Hematopoietic multipotent progenitor cell treated with erythropoietin and hydrocortisone succinate and interleukin-3 and kit ligand, for 4 days (in vitro differentiated cells): ENCODE measurements at regions not wholly inside any gene's neighbourhood (a gene's known extent, or its start where the extent isn't known, plus 50 kb on each side); places are given as distances from the start of the nearest gene placed in this dataset.
"Not testable (repeated sequence)": the region's sequence is repeated elsewhere in the genome, so short reads cannot be mapped to it uniquely, and the experiment has no call there.

Experiments
- DNase-seq: peaks from one replicate; pipeline ENCODE4 v3.0.0-alpha.2; 2015

DNA sequence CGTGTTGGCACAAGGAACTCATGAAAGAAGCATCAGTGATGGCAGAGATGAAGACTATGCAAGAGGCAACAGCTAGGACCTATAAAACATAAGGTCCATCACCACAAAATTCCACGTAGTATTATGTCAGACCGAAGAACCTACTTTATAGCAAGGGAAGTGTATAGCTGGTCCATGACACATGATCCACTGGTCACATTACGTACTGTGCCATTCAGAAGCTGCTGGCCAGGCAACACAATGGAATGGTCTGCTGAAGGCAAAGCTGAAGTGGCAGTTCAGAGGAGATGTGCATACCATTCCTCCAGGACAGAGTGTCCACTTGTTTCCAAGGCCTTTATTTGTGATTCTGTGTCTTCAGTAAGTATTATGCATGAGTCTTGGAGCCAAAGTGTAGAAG, 215.5 kb upstream of the UGT8 start:
- DNase-seq, result no peak

DNA sequence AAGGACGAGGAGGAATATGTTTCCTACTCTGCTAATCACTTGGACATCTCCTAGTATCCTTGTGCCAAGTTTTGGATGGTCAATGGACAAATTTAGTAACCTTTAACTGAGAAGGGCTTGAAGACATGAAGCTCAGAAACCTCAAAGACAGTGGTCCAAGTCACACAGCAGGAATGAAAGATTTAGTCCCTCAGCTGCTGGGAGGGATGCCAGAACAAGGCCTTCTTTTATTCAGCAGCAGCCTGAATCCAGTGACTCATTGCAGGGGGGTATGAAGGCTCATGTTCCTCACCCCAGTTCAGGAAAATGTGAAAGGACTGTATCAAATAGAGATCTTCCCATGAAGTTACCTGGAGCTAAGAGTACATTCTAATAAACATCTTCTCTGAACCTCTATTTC, 214.9 kb upstream of the UGT8 start:
- DNase-seq, result no peak

DNA sequence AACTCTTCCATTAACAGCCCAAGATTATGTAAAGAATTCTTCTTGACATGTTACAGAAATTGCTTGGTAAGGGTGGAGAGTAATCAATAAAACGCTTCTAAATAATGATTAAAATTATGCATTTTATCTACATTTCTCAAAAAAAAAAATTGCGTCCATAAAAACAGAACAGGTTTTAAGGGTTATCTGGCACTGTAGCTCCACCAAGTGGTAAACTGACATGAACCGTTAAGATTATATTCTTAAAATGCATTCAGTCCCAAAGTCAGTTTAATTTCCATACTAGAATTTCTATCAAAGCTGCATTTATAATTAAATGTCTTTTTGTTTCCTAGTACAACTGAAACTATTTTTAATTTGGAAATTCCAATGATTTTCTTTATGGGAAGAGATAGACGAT, 214.0 kb upstream of the UGT8 start:
- DNase-seq, result peak; percentile 61

DNA sequence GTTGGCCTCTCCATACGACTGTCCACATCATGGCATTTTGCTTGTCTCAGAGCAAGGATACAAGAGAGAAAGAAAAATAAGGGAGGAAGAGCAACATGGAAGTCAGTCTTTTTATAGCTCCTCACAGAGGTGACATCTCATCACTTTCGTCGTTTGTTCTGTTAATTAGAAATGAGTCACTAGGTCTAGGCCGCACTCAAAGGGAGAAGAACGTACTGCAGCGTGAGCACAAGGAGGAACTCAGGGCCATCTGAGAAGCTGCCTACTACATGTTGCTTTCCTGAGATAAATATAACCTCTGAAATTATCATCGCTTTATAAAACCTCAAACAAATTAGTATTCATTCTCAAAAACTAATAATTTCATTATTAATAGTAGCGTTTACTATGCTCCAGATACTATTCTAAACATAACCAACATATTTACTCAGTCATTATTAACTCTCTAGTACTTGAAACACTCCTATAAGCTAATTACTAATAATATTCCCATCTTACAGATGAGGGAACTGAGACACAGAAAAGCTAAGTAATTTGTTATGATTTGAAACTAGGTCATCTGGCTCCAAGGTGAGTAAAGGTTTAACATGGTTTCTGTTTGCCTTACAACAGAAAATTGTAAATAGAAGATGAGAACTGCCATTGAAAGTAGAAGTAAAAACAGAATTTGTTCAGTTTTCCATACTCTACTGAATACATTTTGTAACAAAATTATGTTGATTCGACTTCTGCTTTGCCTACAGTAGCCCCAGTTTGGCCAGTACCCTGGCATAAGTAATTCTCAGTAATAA, 213.2 kb upstream of the UGT8 start:
- DNase-seq, result no peak

DNA sequence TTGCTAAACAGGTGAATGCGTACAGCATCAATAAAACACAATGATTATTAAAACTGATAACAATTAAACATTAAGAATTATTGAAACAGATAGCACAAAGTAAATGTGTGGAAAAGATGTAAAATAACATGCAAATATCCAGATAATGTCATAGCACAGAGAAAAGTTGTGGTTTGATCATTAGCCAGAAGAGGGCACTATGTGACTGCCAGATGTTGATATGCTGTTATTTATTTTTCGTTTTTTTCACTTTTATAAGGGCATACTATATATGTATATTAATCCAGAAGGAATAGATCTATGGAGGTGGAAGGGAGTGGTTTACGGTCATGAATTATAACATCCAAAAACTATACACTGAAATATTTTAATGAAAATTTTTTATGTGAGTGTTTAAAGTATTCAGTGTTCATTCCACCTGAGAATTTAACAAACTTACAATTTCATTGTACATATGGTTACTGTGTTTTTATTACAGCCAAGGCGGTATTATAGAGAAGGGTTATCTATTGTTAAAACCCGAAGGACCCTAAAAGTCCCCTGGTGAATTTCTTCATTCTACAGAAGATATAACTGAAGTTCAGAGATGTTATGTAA, 211.9 kb upstream of the UGT8 start:
- DNase-seq, result peak; percentile 46

DNA sequence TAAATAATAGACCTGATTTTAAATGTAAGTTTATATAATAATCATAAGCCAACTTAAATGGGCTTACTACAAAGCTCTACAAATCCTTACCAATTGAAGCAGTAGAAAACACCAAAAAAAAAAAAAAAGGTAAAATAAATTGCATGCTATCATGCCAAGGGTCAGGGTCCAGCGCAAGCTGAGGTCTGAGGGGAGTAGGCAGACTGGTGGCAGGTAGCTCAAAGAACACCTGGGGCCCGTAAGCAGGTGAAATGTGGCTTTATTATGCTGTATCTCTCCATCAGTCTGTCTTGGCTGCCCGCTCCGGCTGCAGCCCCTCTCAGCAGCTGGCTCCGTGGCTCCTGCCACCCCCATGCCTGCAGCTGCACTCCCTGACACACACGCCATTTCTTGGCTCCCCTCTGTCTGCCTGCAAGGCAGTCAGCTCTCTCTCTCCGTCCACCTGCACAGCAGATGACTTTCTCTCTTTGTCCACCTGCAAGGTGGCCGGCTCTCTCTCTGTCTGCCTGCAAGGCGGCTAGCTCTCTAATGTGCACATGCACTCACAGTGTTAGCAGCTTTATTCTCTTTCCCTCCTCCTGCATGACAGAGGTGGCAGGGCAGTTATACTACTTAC, 209.4 kb upstream of the UGT8 start:
- DNase-seq, result no peak

DNA sequence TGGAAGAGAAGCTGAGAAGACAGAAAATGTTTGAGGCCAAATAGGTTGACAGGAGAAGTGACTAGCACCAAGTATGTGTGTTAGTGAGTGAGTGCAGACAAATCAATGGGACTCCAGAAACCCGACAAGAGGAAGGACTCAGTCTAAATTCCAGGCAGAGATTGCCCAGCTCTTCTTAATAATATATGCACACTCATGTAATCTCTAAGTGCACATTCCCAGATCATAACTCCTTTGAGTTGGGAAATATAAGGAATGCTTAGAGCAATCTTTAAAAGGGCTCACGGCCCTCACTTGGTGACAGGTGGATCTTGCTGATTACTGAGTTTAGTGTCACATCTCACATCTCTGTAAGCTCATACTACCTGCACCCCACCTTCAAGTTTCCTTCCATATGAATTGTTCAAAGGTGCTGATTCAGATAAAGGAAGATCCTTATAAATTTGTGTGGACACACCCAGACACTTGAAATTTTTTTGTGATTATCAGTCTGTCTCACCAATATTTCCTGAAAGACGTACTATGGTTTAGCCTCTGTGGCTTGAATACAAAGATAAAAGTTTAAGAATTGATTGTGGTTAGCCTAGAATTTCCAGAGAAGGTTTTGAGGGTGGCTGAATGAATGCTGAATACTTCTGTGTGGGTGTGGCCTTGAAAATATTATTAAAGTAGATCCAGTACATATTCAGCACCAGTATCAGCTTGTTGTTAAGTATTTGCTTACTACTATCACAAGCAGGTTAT, 205.1 kb upstream of the UGT8 start:
- DNase-seq, result peak; percentile 2

DNA sequence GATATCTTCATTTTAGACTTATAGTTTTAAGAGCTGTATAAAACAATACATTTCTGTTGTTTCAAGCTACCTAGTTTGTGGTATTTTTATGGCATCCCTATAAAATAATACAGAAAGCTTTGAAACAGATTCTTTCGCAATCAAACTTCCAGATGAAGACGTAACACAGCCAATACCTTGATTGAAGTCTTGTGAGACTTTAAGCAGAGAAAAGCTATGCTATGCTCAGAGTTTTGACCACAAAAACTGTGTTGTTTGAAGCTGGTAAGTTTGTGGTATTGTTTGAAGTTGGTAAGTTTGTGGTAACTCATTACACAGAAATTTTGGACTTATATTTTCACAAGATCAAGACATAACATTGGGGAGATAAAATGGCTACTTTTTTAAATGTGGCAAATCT, 201.8 kb upstream of the UGT8 start:
- DNase-seq, result no peak

DNA sequence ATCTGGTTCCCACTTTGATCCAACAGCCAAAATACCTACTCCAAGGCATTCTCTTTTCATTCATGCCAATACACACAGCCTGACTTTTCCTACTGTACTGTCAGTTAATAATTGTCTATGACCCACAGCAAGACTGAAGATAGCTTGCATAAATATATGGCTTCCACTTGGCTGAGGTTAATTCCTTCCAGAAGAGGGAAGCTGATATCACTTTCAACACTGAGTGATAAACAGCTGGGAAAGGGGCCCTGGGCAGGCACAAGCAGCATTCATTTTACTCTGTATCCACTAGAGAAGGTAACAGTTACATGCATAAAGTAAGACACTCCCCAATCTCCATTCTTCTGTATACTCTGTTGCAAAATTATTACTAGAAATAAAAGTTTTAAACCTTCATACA, 200.2 kb upstream of the UGT8 start:
- no peak for DNase-seq

DNA sequence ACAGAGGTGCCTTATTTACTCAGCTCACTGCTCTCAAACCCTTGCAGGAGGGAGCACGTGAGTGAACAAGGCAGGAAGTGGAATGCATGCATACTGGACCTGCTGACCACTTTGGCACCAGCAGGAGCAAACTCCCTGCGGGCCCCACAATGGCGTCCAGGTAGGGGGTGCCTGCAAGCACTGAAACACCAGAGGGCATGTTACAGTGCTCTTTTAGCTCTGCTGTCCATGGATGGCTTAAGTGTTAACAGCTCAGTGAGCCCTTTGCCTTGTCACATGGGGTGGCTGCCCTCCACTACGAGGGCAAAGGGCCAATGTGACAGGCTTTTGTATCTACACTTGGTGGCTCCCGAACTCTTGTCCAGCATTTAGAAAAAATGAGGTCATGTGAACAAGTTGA, 199.5 kb upstream of the UGT8 start:
- no peak for DNase-seq

DNA sequence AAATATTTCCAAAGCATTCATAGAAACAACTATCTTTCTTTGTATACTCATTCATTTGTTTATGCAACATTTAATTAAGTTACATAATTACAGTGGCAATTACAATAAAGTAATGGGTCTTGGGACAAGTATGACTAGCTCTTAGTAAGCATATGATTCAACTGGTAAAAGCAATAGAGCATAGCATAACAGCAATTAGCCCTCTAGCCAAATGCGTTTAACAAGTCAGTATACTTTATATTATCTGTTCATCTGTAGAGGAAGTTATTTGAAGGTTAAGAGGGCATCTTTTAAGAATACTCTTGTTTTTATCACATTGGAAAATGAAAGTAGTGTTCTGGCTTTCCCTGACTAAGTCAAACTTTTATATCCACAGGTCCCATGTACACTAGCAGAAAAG, 198.1 kb upstream of the UGT8 start:
- no peak for DNase-seq

DNA sequence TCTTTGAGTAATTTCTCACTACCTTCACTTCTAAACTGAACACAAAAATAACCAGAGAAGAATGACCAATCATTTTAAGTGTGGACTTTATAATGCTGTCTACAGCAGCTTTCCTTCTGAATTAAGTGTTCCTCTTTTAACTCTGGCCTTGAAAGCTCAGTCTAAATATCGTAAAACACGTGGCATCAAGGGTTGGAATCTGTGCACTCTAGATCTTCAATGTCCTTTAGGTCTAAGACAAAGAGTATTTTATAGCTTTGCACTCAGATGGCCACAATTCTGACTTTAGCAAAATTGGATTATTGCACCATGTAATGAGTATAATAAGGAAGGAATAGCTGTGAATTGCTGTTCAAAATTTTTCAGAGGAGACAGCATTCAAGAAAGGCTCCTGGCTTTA, 197.1 kb upstream of the UGT8 start:
- DNase-seq, result no peak

DNA sequence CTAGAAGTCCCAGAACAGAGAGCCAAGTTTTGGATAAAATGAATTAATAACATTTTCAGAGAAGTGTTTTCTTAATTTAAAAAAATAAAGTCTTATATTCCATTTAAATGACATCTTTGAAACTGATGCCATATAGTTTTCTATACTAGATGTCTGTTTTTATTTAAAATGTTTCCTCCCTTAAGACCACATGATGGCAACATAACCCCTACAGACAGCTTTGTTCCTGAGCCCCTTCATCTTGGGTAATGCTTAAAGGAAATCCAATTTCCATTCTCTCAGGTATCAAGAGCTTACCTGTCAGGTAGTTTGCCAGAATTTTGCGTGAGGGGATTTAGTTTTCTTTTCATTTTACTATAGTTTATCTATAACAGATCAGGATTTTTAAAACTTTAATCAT, 181.4 kb upstream of the UGT8 start:
- DNase-seq, result no peak

DNA sequence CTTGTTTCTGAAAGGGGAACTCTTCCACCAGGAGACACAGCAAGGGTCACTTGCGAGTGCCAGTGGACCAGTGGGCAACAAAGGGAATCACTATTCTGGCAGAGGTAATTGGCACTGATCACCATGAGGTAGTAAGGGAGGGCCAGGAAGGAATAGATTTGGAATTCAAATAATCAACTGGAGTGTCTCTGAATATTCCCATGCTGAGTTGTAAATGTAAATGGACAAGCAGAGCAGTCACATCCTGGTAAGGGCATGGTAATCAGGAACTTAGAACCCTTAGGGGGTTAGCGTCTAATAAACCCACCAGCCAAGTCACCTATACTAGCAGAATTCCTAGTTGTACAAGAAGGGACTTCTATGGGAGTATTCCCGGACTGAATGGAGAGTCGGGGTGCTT, 178.5 kb upstream of the UGT8 start:
- DNase-seq, result no peak

DNA sequence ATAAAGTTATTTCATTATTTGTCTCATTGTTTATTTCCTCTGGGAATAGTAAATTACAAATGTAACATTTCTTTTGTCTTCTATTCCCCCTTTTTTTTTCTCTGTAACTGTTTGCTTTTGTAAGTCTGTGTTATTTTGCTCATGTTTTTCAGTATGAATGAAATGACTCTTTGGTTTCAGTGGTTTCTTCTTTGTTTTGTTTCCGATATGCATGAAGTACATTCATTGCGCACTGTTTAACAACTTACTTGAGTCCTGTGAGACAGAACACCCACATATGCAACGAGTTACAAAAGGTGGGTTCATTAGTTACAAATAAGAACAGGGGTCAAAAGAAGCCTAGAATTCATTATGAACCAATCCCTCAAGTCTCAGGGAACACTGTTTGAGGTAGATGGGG, 175.0 kb upstream of the UGT8 start:
- no peak for DNase-seq

DNA sequence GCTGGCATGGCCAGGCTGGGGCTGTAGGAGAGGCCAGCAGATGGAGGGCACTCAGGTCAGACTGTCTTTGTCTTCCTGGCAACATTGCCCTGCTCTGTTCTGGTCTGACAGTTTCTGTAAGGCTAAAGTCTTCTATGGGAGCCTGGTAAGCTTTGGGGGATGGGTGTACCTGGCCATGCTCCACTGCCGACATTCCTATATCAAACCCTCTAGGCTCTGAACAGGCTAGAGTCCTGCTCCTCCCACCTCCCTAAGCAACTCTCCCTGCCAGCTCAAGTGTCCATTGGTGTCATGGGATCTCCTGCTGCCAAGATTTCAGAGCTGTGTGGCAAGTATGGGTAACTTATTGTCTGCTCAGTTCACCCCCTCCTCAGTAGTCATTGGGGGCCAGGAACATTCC, 163.5 kb upstream of the UGT8 start:
- DNase-seq, result no peak

DNA sequence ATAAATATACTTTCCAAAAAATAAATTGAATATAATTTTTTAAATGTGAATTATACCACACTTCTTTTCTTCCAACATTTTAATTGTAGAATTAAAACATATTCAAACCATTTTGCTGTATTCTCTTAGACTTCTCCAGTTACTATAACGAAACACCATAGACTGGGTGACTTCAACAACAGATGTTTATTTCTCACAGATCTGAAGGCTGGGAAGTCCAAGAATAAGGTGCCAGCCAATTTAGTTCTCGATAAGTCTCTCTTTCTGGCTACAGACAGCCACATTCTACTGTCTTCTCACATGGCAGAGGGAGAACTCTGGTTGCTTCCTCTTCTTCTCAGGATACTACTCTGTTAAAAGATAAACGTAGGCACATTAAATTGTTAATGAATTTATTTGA, 155.8 kb upstream of the UGT8 start:
- DNase-seq, result no peak

DNA sequence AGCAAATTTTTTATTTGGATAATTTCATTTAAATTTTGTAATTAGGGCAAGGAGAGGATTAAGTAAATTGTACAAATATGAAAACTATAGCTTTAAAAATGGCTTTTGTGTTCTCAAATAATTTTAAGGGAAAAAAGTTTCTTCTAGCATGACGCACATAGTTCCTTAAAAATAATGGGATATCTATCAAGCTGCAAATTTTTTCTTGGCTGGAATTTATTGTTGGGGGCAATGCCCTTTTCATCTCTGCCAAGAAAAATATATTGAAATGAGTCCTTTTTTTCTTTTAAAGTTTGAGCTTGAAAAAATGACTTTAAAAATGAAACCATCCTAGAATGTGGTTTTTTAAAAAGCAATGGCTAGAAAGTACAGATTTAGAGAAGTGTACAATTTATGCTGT, 154.4 kb upstream of the UGT8 start:
- DNase-seq, result no peak

DNA sequence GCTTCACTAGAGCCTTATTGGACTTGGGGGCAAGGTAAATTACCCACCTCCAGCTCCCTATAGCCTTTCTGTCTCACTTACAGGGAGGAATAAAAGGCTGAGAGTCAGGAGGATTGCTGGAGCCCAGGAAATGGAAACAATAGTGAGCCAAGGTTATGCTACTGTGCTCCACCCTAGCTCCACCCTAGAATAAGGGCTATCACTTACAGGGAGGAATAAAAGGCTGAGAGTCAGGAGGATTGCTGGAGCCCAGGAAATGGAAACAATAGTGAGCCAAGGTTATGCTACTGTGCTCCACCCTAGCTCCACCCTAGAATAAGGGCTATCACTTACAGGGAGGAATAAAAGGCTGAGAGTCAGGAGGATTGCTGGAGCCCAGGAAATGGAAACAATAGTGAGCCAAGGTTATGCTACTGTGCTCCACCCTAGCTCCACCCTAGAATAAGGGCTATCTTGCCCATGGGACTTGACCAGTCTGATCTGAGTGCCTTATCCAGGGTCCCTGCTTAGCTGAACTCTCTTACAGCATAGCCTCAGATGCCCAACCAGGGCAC, 150.6 kb upstream of the UGT8 start:
- not testable (repeated sequence) for DNase-seq

DNA sequence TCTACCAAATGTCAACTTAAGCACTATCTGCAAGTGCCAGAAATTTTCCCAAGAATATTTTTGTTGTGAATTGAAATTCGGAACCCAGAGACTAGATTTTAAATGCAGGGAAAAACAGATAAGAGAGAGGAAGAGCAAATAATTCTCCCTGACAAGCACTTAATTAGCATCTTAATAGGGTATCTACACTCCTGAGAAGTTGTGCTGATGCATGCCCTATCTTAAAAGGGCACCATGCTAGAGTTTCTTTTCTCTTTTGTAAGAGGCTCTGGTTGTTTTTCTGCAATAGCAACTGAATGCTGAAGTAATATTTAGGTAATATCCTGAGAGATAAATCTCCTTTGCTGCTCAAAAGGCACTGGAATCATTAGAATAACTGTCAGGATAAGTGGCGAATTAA, 139.9 kb upstream of the UGT8 start:
- no peak for DNase-seq

DNA sequence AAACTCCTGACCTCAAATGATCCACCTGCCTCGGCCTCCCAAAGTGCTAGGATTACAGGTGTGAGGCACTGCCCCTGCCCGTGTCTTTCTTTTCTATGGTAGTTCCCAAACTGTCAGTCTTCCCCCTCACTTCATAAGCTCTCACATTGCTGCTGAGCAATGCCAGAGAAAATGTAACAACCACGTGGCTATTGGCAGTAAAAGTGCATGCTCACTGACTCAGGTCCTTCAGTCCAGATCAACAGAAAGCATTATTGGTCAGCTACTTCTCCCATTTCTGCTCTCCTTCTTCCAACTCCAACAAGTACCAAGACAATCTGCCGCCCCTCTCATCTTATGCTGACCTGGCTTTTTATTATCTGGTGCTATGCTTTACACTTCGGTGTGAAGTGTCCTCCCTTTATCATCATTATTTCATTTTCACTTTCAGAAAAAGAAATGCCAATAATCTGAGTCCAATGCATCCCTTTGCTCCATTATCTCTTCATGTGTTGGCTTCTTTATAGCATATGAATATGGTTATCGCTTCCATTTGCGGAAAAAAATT, 133.8 kb upstream of the UGT8 start:
- no peak for DNase-seq

DNA sequence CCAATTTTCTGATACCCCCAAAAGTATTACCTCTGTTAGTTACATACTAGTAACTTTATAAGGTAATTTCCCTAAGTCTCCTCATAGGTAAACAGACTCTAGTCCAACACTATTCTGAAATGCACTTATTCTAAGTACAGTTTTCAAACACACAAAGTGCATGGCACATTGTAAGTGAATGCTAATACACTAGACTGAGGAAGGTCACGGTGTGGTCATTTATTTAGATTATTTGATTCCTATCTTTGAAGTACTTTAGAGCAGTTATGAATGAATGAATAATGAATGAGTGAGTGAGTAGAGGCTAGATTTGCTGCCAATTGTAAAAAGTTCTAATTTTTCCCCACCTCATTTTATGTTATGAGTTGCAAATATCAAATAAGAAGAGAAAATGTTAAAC, 132.8 kb upstream of the UGT8 start:
- DNase-seq, result no peak

DNA sequence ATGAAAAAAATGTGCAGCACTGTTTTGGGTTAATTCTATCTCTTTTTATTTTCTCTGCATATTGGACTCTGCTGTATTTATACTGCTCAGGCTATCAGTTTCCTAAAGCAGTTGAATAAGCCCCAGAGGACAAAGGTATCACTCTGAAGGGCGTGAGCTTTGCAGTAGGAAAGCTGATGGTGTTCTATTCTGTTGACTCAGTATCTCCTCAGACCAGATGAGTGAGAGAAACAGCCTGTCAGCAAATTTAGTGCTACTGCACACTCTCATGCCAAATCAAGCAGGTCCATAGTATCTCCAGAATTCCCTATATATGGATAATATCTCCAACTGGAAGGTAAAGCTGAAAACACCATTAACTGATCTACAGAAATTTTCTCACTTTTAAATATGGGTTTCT, 132.3 kb upstream of the UGT8 start:
- no peak for DNase-seq
